NCI-H345 (cell line): ENCODE measurements at regions not wholly inside any gene's neighbourhood (a gene's known extent, or its start where the extent isn't known, plus 50 kb on each side); places are given as distances from the start of the nearest gene placed in this dataset.

Source experiments
- DNase-seq: peaks from one replicate; lab custom pipeline; 2025; lab: John Stamatoyannopoulos, UW

DNA sequence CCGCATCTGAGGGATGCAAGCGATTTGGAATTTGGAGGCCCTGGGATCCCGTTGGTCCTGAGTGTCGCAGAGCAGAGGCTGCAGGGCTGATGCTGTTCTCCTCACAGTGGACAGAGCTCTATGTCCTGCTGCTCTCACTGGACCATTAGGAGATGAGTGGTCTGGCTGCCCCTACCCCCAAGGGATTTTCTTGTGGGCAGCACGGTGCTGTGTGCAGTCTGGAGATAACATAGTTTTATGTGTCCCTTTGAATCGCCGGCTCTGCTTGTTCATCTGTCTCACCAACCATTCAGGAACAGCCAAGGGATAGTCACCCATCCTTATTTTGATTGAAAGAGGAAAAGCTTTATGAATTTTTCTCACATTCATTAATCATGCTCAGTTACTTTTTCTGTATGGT, 49.9 kb downstream of the CHRM3 start:
- no peak for DNase-seq

DNA sequence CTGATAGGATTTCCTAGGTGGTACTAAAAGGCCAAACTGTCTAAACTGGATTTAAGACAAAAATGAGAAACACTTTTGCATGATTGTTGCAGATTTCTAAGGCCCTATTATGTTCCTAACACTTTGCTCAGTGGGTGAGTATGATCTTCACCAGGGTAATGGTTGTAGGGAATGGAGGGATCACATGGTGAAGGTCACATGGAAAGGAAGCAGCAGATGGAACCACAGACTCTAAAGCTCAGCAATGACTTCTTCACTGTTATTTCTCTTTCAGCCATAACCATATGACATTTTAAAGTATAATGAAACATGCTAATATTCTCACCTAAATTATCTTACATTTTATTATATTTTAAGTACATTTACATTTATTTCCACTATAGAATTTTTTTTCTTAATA, 51.5 kb downstream of the CHRM3 start:
- DNase-seq: no peak

DNA sequence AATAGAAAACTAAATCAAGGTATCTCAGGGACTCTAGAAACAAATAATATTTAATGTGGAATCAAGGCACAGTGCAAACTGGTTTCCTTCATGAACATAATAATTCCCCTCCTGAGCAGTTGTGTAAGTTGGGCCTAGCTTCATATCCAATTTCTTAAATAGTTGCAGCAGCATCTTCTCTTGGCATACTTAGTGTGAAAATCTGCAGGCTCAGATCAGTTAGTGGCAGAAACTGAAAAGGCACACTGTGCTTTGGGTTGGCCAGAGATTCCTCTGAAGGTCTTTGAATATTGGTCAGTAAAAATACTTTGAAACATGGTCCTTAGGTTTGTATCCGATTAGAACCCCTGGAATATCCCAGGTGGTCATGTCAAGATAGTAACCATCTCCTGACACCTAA, 52.5 kb downstream of the CHRM3 start:
- DNase-seq: no peak

DNA sequence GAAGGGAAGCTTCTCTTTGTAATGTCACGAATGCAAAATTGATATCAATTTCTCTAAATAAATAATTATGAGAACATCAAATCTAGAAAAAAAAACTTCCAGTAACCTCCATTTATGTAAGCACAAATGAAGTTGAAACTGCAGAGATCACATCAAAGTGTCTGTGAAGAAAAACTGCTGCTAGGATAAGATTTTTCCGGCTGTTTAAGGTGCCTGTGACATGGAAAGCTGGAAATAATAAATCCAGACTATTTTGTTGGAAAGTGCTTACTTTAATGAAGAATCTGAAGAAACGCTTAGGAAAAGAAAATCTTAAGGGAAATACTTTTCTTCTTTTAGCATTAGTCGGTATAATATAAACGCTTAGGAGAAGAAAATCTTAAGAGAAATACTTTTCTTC, 57.0 kb downstream of the CHRM3 start:
- no peak for DNase-seq

DNA sequence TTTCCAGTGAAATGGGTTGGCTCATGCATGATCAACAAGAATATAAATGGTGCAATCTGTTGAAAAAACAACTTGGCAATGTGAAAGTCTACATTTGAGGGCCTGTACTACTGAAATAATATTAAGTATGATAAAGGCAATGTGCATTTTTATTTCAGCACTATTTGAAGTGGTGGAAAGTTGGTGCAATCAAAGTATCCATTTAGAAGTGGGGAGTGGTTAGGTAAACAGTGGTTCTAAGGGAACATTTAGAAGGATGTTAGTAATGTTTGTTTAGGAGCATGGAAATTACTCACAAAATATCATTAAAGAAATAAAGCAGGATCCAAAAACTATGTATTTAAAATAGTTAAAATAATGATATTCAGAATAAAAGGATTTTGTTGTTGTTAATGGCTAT, 60.2 kb downstream of the CHRM3 start:
- DNase-seq: no peak

DNA sequence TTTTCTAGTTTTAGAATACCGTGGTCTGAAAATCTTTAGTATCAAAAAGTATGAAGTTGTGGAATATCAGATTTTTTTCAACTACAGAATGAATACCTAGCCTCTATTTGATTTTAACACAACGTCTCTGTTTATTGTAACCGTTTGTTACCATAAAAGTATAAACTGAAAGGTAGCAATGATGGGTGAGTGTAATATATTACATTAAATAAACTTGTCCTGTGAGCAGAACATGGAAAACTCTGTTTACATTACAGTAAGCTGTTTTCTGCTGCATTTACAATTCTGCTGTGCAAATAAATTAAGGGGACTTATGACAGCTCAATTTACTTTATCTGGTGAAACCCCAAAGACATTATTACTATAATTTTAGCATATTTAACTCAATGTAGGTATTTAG, 62.5 kb downstream of the CHRM3 start:
- DNase-seq: no peak

DNA sequence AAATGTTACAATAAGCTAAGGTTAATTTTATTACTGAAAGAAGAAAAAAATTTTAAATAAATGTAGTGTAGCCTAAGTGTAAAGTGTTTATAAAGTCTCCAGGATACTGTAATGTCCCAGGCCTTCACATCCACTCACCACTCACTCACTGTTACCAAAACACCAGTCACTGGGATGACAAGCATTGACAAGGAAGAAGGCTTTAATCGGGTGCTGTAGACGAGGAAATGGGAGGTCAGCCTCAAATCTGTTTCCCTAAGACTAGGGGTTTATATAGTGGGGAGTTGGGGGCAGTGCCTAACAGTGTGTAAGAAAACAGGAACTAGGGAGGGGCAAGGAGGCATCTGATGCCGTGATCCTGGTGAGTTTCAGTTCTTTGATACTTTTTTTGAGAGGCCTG, 69.4 kb downstream of the CHRM3 start:
- no peak for DNase-seq

DNA sequence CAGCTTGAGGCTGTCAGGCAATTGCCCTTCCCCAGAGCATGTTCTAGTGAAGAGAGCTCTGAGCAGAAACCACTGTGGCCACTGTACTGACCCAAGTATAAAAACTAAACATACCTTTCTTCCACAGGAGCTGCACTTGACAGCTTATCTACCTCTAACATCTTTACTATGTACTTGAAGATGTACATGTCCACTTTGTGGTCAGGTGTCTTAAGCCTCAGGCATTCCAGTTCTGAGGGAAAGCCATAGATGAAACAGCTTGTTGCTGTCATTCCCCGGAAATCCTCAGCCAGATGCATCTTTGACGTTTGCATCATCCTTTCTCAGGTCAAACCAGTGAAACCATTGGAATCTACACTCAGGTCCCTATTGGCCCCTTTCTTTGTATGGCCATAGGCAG, 70.4 kb downstream of the CHRM3 start:
- no peak for DNase-seq

DNA sequence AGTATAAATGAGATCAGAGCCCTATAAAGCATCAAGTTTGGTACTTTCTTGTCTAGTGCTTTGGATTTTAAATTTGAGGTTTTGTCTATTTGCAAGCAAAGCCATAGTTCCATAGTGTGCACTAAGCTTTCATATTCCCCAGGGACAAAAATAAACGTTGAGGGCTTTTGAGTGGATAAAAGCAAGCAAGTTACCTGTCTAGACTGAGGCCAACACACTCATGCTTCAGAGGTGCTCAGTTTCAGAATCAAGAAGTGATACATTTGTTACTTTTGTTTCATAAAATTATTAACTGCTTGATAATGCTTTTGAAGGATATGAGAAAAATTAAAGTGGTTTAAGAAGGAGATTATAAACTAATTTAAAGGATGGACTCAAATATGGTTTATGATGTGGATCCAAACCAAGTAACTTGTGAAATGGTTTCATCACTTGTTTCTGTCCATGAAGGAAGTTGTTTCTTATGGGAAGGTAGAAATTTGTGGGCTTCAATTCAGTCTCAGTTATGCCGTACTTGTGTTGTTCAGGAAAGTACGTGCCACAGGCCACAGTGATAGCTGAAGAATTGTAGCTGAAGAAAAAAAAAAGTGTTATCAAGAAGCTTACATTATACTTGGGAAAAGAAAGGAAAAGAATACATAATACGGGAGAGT, 71.2 kb downstream of the CHRM3 start:
- no peak for DNase-seq

DNA sequence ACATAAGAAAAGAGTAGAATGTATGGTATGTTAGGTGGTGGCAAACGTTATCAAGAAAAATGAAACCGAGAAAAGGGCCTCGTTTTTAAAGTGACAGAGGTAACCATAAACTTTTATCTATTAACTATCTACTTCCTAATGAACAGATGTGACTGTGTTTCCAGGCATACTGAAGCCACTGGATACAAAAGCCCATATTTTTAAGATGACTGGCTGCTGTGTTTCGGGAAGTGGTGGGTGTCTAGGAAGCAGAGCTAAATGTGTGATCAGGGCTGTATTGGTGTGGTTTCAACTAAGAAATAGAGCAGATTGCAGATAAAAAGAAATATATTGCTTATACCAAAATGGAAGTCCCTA, 71.8 kb downstream of the CHRM3 start:
- no peak for DNase-seq

DNA sequence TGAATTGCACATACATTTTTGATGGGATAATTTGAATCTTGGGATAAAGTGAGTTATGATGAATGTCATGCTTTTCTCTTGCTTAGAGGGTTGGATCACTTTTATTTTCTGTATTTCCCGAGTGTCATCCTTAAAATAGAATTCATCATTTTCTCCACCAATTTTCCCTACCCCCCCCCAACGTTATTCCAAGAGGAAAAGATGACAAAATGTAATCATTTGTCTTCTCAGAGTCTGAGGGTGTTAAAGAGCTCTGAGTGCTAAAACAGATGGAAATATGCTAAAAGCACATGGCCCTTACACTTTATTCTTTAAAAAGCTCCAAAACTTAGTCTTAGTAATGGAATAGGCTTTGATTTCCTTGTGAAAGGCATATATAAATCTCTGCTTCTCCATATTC, 81.4 kb downstream of the CHRM3 start:
- DNase-seq: no peak

DNA sequence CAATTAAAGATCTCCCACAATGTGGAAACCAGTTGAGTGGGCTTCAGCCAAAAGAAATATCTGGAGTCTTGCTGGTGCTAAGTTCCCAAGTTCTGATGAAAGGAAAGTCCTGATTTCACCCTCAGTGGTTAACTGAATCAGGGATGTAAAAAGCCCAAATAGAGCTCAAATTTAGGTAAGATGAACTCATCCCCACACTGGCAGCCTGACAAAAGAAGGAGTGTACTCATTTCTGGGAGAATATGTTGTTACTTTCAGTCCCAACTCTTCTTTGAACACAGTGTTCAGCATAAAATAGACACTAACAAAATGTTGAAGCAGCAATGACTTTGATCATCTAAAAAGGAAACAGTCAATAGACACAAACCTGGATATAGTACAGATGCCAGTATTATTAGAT, 91.7 kb downstream of the CHRM3 start:
- DNase-seq: no peak

DNA sequence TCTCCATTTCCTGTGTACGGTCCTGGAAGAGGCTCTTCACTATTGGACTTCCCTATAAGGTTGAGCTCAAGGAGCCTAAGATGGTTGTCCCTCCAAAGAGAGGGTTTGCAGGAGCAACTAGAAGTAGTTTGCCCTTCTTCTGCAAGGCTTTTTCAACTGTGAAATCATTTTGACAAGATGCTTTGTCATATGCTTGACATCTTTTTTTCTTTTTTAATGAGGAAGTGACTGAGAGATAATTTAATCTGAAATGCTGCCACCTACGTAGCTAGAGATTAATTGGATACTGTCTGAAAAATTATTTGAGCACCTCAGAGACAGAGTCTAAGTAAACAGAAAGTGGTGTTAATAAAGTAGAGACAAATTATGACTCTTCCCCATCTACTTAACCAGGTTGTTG, 97.0 kb downstream of the CHRM3 start:
- no peak for DNase-seq

DNA sequence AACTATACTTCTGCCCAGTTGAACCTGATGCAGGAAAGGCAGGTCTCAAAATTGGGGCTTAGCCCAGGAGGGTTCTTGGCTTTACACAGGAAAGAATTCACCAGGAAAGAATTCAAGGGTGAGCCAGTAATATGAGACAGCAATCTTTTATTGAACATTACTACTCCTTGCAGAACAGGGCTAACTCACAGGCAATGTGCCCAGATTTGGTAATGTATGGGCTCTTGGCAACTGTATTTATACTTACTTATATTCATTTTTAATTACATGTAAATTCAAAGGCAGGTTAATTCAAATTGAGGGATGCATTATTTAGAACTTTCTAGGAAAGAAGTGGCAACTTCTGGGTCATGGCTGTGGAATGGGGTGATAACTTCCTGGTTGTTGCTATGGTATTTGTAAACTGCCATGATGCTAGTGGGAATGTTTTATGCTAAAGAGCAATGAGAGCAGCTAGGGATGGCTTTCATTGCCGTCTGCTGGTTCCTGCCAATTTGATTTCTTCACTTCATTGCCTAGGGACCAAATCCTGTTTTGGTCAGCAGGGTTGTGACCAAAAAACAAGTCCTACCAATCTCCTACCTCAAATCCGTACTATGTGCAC, 107.5 kb downstream of the CHRM3 start:
- DNase-seq: no peak

DNA sequence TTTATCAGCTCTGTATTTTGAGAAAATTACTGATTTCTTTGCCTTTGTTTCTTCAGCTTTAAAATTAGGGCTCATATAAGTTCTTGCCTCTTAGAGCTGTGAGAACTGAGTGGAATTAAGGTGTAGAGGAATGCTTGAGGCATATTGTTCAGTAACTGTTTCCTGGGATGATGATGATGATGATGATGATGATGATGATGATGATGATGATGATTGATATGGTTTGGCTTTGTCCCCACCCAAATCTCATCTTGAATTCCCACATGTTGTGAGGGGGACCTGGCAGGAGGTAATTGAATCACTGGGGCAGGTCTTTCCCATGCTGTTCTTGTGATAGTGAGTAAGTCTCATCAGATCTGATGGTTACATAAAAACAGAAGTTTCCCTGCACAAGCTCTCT, 118.7 kb downstream of the CHRM3 start:
- no peak for DNase-seq

DNA sequence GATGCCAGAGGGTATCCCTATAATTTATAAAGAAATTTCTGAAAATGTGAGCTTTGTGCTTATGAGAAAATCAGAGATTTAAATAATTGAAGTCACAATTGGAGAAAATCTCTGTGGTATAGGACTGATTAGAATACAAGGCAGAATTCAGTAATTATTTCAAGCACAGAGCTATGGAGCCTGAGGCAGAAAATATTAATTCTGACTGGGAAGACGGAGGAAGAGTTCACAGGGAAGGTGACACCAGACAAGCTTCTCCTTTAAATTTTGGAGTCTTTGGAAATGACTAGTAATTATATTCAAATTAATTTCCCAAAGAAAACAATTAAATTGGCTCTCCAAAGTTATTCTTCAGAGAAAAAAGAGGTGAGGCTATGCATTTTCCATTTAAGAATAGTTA, 121.5 kb downstream of the CHRM3 start:
- no peak for DNase-seq

DNA sequence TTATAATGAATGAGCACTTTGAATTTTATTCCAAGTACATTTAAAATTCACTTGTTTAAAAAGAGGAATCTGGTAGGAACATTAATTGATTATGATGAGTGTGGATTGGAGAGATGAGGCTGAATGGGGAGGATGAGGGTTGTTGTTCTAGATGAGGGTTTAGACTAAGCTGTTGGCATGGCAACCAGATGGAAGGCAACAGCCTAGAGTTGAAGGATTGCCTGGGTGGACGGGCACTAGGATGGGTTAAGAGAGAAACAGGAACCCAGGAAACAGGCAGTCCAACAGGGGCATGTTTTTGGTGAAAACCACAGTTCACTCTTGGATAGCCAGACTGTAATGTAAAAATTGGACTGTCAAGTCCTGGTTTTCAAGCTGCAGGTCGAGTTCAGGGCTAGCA, 125.5 kb downstream of the CHRM3 start:
- no peak for DNase-seq

DNA sequence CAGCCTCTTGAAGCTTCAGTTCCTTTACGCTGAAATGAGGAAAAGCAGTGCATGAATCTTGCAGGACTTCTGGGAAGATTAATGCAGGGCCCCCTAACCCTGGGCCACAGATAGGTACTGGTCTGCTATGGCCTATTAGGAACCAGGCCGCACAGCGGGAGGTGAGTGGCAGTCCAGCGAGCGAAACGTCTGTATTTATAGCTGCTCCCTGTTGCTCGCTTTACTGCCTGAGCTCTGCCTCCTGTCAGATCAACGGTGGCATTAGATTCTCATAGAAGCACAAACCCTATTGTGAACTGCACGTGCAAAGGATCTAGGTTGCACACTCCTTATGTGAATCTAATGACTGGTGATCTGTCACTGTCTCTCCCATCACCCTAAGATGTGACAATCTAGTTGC, 130.2 kb downstream of the CHRM3 start:
- DNase-seq: no peak

DNA sequence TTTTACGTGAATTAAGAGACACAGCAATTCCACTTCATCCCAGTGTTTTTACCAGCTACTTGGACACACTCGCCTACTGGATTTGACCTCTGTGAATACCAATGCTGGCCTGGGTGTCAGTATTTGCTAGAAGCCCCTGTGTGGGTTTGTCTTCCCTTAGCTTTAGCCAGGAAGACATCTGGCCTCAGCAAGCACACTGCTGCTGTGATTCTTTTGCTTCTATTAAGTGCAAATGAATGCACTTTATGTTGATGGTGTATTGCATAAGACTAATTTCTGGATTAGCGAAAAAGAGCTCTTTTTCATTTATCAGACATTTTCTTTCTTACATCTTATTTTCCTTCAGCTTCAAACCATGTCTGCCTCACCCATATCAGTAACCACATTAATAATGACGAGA, 140.0 kb downstream of the CHRM3 start:
- DNase-seq: no peak

DNA sequence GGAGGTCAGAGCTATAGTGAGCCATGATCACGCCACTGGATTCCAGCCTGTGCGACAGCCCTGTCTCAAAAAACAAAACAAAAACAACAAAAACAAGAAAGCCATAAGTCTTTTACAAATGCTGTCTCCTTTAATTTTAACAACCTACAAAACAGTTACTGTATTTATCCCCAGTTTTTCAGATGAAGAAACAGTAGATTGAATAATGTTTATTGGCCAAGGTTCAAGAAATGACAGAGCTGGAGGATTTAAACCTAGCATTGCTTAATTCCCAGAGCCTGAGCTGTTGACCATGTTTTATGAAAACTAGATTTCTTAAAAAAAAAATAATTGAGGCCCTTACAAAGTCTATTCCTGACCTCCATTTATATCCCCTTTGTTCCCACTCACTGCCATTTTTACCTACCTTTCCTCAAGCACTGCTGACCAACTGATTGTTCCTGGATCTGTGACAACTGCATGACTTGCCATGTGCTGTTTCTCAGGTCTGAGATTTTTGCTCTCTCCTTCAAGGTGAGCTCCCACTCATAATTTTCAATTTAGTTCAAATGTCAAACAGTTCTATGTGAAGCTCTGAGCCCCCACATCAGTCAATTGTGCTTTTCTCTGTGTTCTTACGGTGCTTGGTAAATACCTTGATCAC, 140.8 kb downstream of the CHRM3 start:
- no peak for DNase-seq

DNA sequence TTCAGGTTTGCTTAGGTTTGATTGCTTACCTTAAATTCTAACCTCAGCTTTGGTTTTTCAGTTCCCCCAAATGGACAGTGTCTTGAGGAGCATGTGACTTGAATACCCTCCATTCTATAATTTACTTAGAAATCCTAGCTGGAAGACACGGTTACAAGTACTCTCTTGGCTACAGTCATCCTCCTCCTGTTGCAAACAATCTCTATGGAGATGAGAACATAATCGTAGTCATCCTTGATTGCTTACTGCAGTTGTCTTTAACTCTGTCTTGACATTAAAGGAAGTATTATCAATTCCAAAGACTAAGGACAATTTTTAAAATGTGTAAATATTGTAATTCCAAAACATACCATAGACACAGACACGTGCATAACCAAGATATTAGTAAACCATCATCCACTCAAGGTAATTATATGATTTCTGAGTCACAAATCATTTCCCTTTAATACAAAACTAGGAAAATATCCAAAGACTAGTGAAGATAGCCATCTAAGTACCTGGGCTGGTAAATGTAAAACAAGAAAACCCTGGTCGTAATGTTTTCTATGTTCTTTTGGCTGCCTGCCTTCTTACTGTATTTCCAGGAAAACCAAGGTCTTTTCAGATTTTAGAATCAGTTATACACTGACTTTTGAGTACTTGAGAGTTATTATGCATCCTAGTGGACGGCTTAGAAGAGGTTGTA, 149.9 kb downstream of the CHRM3 start:
- DNase-seq: no peak

DNA sequence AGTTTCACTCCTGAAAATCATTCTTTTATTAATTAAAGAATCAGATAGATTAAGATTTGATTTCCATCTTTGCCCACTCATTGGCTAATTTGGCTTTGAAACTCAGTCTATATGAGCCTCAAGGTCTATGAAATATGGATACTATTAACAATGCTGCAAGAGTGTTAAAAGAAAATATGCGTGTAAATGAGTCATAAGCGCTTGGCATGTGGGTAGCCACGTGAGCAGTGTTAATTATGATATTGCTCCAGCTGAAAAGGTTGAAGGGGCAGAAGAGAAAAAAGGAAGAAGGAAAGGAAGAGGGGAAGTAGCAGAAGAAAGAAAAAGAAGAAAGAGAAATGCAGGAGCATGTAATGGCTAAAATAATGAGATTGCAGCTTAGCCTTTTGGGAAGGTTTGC, 151.4 kb downstream of the CHRM3 start:
- no peak for DNase-seq

DNA sequence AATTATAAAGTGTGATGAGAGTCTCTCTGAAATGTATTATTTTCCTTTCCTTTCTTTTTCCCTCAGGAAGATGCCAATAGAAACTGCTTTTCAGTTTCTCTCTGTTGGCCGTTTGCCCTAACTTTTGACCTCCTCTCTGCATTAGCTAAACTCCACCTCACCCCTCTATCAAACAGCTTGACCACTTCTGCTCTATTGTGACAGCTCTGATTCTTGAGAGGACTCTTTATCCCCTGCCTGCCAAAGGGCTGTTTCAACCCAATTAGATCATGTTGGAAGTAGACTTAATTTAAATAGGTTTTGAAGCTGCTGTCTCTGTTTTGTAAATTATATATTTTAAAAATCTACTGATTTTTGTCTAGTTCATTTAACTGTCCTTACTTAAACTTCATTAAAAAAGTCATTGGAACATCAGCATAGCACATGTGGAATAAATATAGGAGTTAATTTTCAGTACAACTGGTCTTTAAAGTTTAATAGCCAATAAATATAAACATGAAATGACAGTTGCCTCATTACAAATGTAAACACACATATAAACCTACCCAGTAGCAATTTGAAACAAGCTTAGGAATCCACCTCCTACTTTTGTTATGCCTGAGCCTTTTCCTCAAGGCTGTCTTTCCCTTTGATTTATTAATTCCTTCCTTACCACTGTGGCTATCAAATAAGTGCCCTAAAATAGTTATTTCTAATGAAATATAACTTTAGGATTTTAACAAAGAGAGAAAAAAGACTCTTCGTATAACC, 152.0 kb downstream of the CHRM3 start:
- DNase-seq: no peak
